CD14-positive monocyte (primary cell): ENCODE measurements at regions not wholly inside any gene's neighbourhood (a gene's known extent, or its start where the extent isn't known, plus 50 kb on each side); places are given as distances from the start of the nearest gene placed in this dataset.
"Not testable (repeated sequence)": the region's sequence is repeated elsewhere in the genome, so short reads cannot be mapped to it uniquely, and the experiment has no call there.

Experiments
- DNase-seq, 3 donors: peaks; one replicate each; pipeline ENCODE4 v3.0.0-alpha.2; 2011 to 2022
- H2AFZ ChIP-seq: 2 replicates; pipeline ENCODE4 v1.6.0; 2012; ENCODE audit warnings: mild to moderate bottlenecking, low read depth, low read length, inconsistent platforms; ENCODE audit not compliant: insufficient read depth, poor library complexity, severe bottlenecking
- H3K27ac ChIP-seq, 2 donors: 1 replicate in 1 of 2; 2 replicates in 1 of 2; pipeline ENCODE4 v1.5.1; 2012 to 2013; ENCODE audit warnings: low read length in 2 of 2, control low read depth in 1 of 2, inconsistent platforms in 1 of 2, low read depth in 1 of 2, mild to moderate bottlenecking in 1 of 2
- H3K27me3 ChIP-seq, 2 donors: one replicate each; pipeline versions ENCODE4 v1.6.0 to v1.6.1; 2011 to 2013; ENCODE audit warnings: low read length in 2 of 2; ENCODE audit not compliant: control insufficient read depth in 2 of 2, insufficient read depth in 2 of 2
- H3K36me3 ChIP-seq, 2 donors: replicated peaks in 1 of 2; 1 replicate in 1 of 2; 2 replicates in 1 of 2; pipeline versions ENCODE4 v1.5.1 to v1.6.1; 2012 to 2013; ENCODE audit warnings: low read length in 2 of 2, control low read depth in 1 of 2, inconsistent platforms in 1 of 2, mild to moderate bottlenecking in 1 of 2; ENCODE audit not compliant: insufficient read depth in 2 of 2, control insufficient read depth in 1 of 2
- H3K4me1 ChIP-seq, 2 donors: 1 replicate in 1 of 2; 2 replicates in 1 of 2; pipeline versions ENCODE4 v1.5.1 to v1.6.1; 2012 to 2013; ENCODE audit warnings: low read length in 2 of 2, control low read depth in 1 of 2, inconsistent platforms in 1 of 2, mild to moderate bottlenecking in 1 of 2, moderate library complexity in 1 of 2; ENCODE audit not compliant: insufficient read depth in 2 of 2, control insufficient read depth in 1 of 2
- H3K4me2 ChIP-seq: replicated peaks from 2 replicates; pipeline ENCODE3; 2012; ENCODE audit warnings: low read length, moderate library complexity, mild to moderate bottlenecking; ENCODE audit not compliant: poor library complexity, severe bottlenecking; ENCODE audit errors: extremely low read depth
- H3K4me3 ChIP-seq, 3 experiments: fragments of 200-600 bp in 1 of 3; sonication (generic) in 1 of 3; replicated peaks in 1 of 3; 1 replicate in 2 of 3; 2 replicates in 1 of 3; pipeline ENCODE4 v1.5.1; 2011 to 2013; ENCODE audit warnings: low read length in 3 of 3, mild to moderate bottlenecking in 3 of 3, control low read depth in 2 of 3, low read depth in 2 of 3, inconsistent platforms in 1 of 3, moderate library complexity in 1 of 3
- H3K79me2 ChIP-seq: 2 replicates; pipeline ENCODE4 v1.6.0; 2012; ENCODE audit warnings: mild to moderate bottlenecking, control low read depth, inconsistent platforms, low read length, moderate library complexity; ENCODE audit not compliant: insufficient read depth
- H3K9ac ChIP-seq: 2 replicates; pipeline ENCODE4 v1.6.0; 2017; ENCODE audit warnings: low read length, mild to moderate bottlenecking; ENCODE audit not compliant: insufficient read depth, poor library complexity, severe bottlenecking
- H3K9me3 ChIP-seq, 2 donors: replicated peaks in 1 of 2; 1 replicate in 1 of 2; 2 replicates in 1 of 2; pipeline versions ENCODE4 v1.5.1 to v1.6.1; 2012 to 2013; ENCODE audit warnings: low read length in 2 of 2, control low read depth in 1 of 2; ENCODE audit not compliant: control insufficient read depth in 1 of 2, insufficient read depth in 1 of 2
- H4K20me1 ChIP-seq: 2 replicates; pipeline ENCODE4 v1.6.0; 2012; ENCODE audit warnings: mild to moderate bottlenecking, low read length, control low read depth, moderate library complexity; ENCODE audit not compliant: insufficient read depth
- H3K27ac Mint-ChIP-seq, 7 donors: one replicate each; pipeline ENCODE4 v1.8.0; 2020; ENCODE audit warnings: mild to moderate bottlenecking in 7 of 7, mixed read lengths in 7 of 7, moderate library complexity in 6 of 7, inconsistent platforms in 2 of 7
- H3K27me3 Mint-ChIP-seq, 3 donors: one replicate each; pipeline ENCODE4 v1.8.0; 2021 to 2022; ENCODE audit warnings: low read depth in 3 of 3, mild to moderate bottlenecking in 3 of 3, mixed read lengths in 3 of 3, moderate library complexity in 3 of 3, inconsistent platforms in 1 of 3
- H3K36me3 Mint-ChIP-seq, 2 donors: one replicate each; pipeline ENCODE4 v1.8.0; 2020; ENCODE audit warnings: mixed read lengths in 2 of 2, inconsistent platforms in 1 of 2, mild to moderate bottlenecking in 1 of 2
- H3K4me1 Mint-ChIP-seq: one replicate; pipeline ENCODE4 v1.8.0; 2020; ENCODE audit warnings: mild to moderate bottlenecking, mixed read lengths
- H3K4me3 Mint-ChIP-seq, 2 donors: one replicate each; pipeline ENCODE4 v1.8.0; 2020; ENCODE audit warnings: mild to moderate bottlenecking in 2 of 2, mixed read lengths in 2 of 2, moderate library complexity in 1 of 2
- H3K9me3 Mint-ChIP-seq, 7 donors: one replicate each; pipeline ENCODE4 v1.8.0; 2020 to 2022; ENCODE audit warnings: mixed read lengths in 7 of 7, mild to moderate bottlenecking in 6 of 7, moderate library complexity in 6 of 7, inconsistent platforms in 2 of 7
- CTCF ChIP-seq: fragments of 200-600 bp; IDR thresholded peaks from one replicate; pipeline ENCODE4 v1.8.0; 2022; ENCODE audit warnings: antibody characterized with exemption, mild to moderate bottlenecking
- WGBS: methylation state at CpG from one replicate; pipeline ENCODE4 v1.1.5; 2013; ENCODE audit warnings: missing lambda C conversion rate; ENCODE audit not compliant: insufficient coverage; 5-methylcytosine and 5-hydroxymethylcytosine counted together
- intact Hi-C, 2 donors: fragments of 100-400 bp; cut with micrococcal nuclease; formaldehyde crosslinking; loops; one replicate each; pipeline versions ENCODE4 v1.15.0 to v1.15.1; 2023

DNA sequence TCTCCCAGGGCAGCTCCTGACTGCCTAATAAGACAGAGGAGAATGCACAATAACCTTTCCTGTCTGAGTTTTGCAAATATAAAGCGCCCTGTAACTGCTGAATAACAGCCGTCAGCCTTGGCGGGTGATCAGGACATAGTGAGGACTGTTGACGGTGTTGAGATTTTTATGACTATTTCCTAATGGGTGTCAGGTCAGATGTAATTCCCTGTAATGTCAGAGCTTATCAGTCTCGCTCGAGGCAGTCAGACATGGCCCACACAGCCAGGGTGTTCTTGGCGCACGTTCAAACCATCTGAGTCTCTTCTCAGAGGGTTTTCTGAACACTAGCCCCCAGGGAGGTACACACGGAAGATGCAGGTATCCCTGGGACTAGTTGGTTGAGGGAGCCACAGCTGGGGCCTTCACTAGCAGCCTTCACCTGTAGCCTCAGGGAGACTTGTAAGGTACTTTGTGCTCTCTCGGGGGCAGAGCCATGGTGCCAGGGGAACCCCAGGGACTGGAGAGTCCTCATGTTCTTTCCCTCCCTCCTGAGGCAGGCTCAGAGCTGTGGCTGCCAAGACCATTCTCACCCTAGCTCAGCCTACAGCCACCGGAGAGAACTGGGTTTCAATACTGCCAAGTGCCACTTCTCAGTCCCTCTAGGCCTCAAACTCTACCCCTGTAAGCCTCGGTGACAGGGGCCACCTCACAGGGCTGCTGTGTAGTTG lies 213.1 kb downstream of the UQCRFS1 start:
- Histone ChIP-seq H2AFZ (no peak overlapping the region), H3K9ac (no peak overlapping the region), H3K4me2 (no peak overlapping the region), H3K79me2 (no peaks in the 10 kb centered on the region), H4K20me1 (no peaks in the 10 kb centered on the region), H3K4me3 (no peak overlapping the region), H3K27me3 (no peaks in the 10 kb centered on the region), H3K9me3 (peaks cover 26 to 38% of the 10 kb centered on the region in 2 donors), H3K27ac (no peak overlapping the region), H3K4me1 (no peaks in the 10 kb centered on the region), H3K36me3 (no peaks in the 10 kb centered on the region)
- H3K4me3 Mint-ChIP-seq, result no peak overlapping the region
- no peaks in the 10 kb centered on the region for H3K36me3 Mint-ChIP-seq
- H3K27me3 Mint-ChIP-seq, result peaks cover 0 to 8% (median 3%) of the 10 kb centered on the region in 3 donors
- TF ChIP-seq CTCF, result no peak
- no peak overlapping the region for H3K27ac Mint-ChIP-seq
- H3K9me3 Mint-ChIP-seq, result peaks cover 14 to 36% (median 31%) of the 10 kb centered on the region in 7 donors
- intact Hi-C loops, result no loop called here
- DNase-seq, result no peak
- 93% methylated on average over 7 of the region's 12 CpGs for WGBS
- H3K4me1 Mint-ChIP-seq, result no peaks in the 10 kb centered on the region

DNA sequence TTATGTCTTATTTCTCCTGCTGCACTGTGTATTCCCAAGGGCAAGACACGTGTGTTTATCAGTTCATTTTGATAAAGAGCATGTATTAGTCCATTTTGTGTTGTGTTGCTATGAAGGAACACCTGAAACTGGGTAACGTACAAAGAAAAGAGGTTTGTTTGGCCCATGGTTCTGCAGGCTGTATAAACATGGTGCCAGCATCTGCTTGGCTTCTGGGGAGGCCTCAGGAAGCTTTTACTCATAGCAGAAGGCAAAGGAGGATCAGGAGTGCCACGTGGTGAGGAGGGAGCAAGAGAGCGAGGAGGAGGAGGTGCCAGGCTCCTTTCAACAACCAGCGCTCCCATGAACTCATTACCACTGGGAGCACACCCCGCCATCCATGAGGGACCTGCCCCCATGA lies 214.0 kb downstream of the UQCRFS1 start:
- H3K9ac ChIP-seq, result no peak overlapping the region
- peaks cover 34 to 46% of the 10 kb centered on the region in 2 donors for H3K9me3 ChIP-seq
- DNase-seq, result no peak
- H3K27ac ChIP-seq, result no peak overlapping the region
- Mint-ChIP-seq H3K4me3 (no peak overlapping the region), H3K36me3 (no peaks in the 10 kb centered on the region), H3K27ac (no peak overlapping the region), H3K4me1 (no peaks in the 10 kb centered on the region), H3K27me3 (peaks cover 0 to 8% (median 2%) of the 10 kb centered on the region in 3 donors), H3K9me3 (peaks cover 16 to 45% (median 36%) of the 10 kb centered on the region in 7 donors)
- no peak overlapping the region for H3K4me2 ChIP-seq
- no peak for TF ChIP-seq CTCF
- no peak overlapping the region for H2AFZ ChIP-seq
- H3K36me3 ChIP-seq, result no peaks in the 10 kb centered on the region
- no peaks in the 10 kb centered on the region for H3K4me1 ChIP-seq
- H3K27me3 ChIP-seq, result no peaks in the 10 kb centered on the region
- intact Hi-C loops, result no loop called here
- H3K4me3 ChIP-seq, result no peak overlapping the region
- H3K79me2 ChIP-seq, result no peaks in the 10 kb centered on the region
- H4K20me1 ChIP-seq, result no peaks in the 10 kb centered on the region
- WGBS, result 83% methylated on average over 6 of the region's 6 CpGs

- H3K36me3 Mint-ChIP-seq, H3K27ac ChIP-seq, H3K9ac ChIP-seq, H3K4me3 Mint-ChIP-seq, H2AFZ ChIP-seq, H3K4me3 ChIP-seq, intact Hi-C loops, H3K27me3 ChIP-seq, H3K4me2 ChIP-seq, H4K20me1 ChIP-seq, H3K36me3 ChIP-seq, H3K4me1 Mint-ChIP-seq, H3K27ac Mint-ChIP-seq, DNase-seq, H3K27me3 Mint-ChIP-seq, H3K4me1 ChIP-seq, H3K79me2 ChIP-seq: not testable (repeated sequence)
- H3K9me3 Mint-ChIP-seq, result peaks cover 18 to 54% (median 43%) of the 10 kb centered on the region in 7 donors
- WGBS, result 86% methylated on average over 3 of the region's 6 CpGs
- peaks cover 45 to 50% of the 10 kb centered on the region in 2 donors for H3K9me3 ChIP-seq
Observed at GRCh38 chr19:28997866-28998265, 215.1 kb downstream of the UQCRFS1 start.
